GM21717 (cell line): ENCODE measurements at regions not wholly inside any gene's neighbourhood (a gene's known extent, or its start where the extent isn't known, plus 50 kb on each side); places are given as distances from the start of the nearest gene placed in this dataset.

Experiments used
- ATAC-seq: cut with Tn5 transposase; IDR thresholded peaks from one replicate; pipeline ENCODE4 v1.9.1; 2021; ENCODE audit warnings: mild to moderate bottlenecking, moderate library complexity; ENCODE audit not compliant: unreplicated experiment

- ATAC-seq, result no peak
Measured at GRCh38 chr12:41936333-41936732, 208.3 kb downstream of the GXYLT1 start.

GRCh38 chr12:41935911-41936310 lies 208.8 kb downstream of the GXYLT1 start:
- no peak for ATAC-seq

GRCh38 chr12:41932470-41932991 lies 212.1 kb downstream of the GXYLT1 start:
- ATAC-seq, result no peak

GRCh38 chr12:41930866-41931437 lies 213.7 kb downstream of the GXYLT1 start:
- no peak for ATAC-seq

- no peak for ATAC-seq
Measured at GRCh38 chr12:41924111-41924510, 220.6 kb downstream of the GXYLT1 start.

- ATAC-seq, result no peak
Measured at GRCh38 chr12:41923351-41923750, 221.3 kb downstream of the GXYLT1 start.

- ATAC-seq, result no peak
Measured at GRCh38 chr12:41920355-41920754, 224.3 kb downstream of the GXYLT1 start.

- ATAC-seq, result no peak
Measured at GRCh38 chr12:41919526-41920261, 225.0 kb downstream of the GXYLT1 start.

GRCh38 chr12:41919048-41919447 lies 225.6 kb downstream of the GXYLT1 start:
- no peak for ATAC-seq

GRCh38 chr12:41917938-41918341 lies 226.7 kb downstream of the GXYLT1 start:
- ATAC-seq, result no peak

- ATAC-seq, result no peak
Measured at GRCh38 chr12:41917181-41917580, 227.5 kb downstream of the GXYLT1 start.

- no peak for ATAC-seq
Measured at GRCh38 chr12:41910578-41911320, 233.9 kb downstream of the GXYLT1 start.

- no peak for ATAC-seq
Measured at GRCh38 chr12:41908206-41908605, 236.5 kb downstream of the GXYLT1 start.

- no peak for ATAC-seq
Measured at GRCh38 chr12:41907550-41907949, 237.1 kb downstream of the GXYLT1 start.

GRCh38 chr12:41907021-41907420 lies 237.7 kb downstream of the GXYLT1 start:
- ATAC-seq, result no peak

- no peak for ATAC-seq
Measured at GRCh38 chr12:41905759-41906297, 238.8 kb downstream of the GXYLT1 start.

- ATAC-seq, result no peak
Measured at GRCh38 chr12:41905073-41905758, 239.5 kb downstream of the GXYLT1 start.

GRCh38 chr12:41904041-41904440 lies 240.6 kb downstream of the GXYLT1 start:
- ATAC-seq, result no peak

GRCh38 chr12:41903014-41903708 lies 241.5 kb downstream of the GXYLT1 start:
- ATAC-seq, result no peak

- ATAC-seq, result no peak
Measured at GRCh38 chr12:41899577-41899976, 245.1 kb downstream of the GXYLT1 start.
